WI38 (cell line): ENCODE measurements at regions not wholly inside any gene's neighbourhood (a gene's known extent, or its start where the extent isn't known, plus 50 kb on each side); places are given as distances from the start of the nearest gene placed in this dataset.
A peak's percentile ranks its signal among the peaks of the same experiment; 100 is the strongest.

Source experiments
- H3K4me3 ChIP-seq: 2 replicates; pipeline ENCODE4 v1.5.1; 2011; ENCODE audit warnings: low read depth, mild to moderate bottlenecking, control low read depth, low read length
- CTCF ChIP-seq: IDR thresholded peaks from 2 replicates; pipeline ENCODE4 v1.5.1; 2012; ENCODE audit warnings: low read depth, mild to moderate bottlenecking, control low read depth, low read length

GRCh38 chr21:25424634-25425033 lies 182.6 kb downstream of the MRPL39 start:
- TF ChIP-seq CTCF = no peak
- H3K4me3 ChIP-seq = no peak overlapping the region

- TF ChIP-seq CTCF = no peak
- no peak overlapping the region for H3K4me3 ChIP-seq
These were observed 183.2 kb downstream of the MRPL39 start for GRCh38 chr21:25424048-25424447.

- TF ChIP-seq CTCF = no peak
- H3K4me3 ChIP-seq = no peak overlapping the region
These were observed 184.4 kb downstream of the MRPL39 start for GRCh38 chr21:25422610-25423608.

- H3K4me3 ChIP-seq = no peak overlapping the region
- TF ChIP-seq CTCF = peak; percentile 52
These were observed 185.8 kb downstream of the MRPL39 start for GRCh38 chr21:25421321-25422028.

- no peak for TF ChIP-seq CTCF
These were observed 186.4 kb downstream of the MRPL39 start for GRCh38 chr21:25420831-25421230.

GRCh38 chr21:25416669-25417068 lies 190.6 kb downstream of the MRPL39 start:
- no peak overlapping the region for H3K4me3 ChIP-seq
- no peak for TF ChIP-seq CTCF

More at GRCh38 chr21:25420831-25421230, 186.4 kb downstream of the MRPL39 start:
- no peak overlapping the region for H3K4me3 ChIP-seq

- TF ChIP-seq CTCF = no peak
- no peak overlapping the region for H3K4me3 ChIP-seq
These were observed 195.2 kb downstream of the MRPL39 start for GRCh38 chr21:25412100-25412499.
